WTC11 (cell line): ENCODE measurements at regions not wholly inside any gene's neighbourhood (a gene's known extent, or its start where the extent isn't known, plus 50 kb on each side); places are given as distances from the start of the nearest gene placed in this dataset.

ENCODE experiments used
- CBFB ChIP-seq: sonication (generic); formaldehyde crosslinking; IDR thresholded peaks from 2 replicates; pipeline ENCODE4 v1.8.1; 2022; ENCODE audit warnings: mild to moderate bottlenecking, low read depth, missing genetic modification reagents
- CREB1 ChIP-seq: sonication (generic); formaldehyde crosslinking; IDR thresholded peaks from 2 replicates; pipeline ENCODE4 v1.8.0; 2023; ENCODE audit warnings: mild to moderate bottlenecking, missing genetic modification reagents
- CTCF ChIP-seq: fragments of 200-600 bp; IDR thresholded peaks from 2 replicates; pipeline ENCODE4 v1.8.0; 2022; ENCODE audit warnings: antibody characterized with exemption
- E2F1 ChIP-seq: sonication (generic); formaldehyde crosslinking; IDR thresholded peaks from 2 replicates; pipeline ENCODE4 v1.8.0; 2022; ENCODE audit warnings: mild to moderate bottlenecking, missing genetic modification reagents
- HMGXB4 ChIP-seq: sonication (generic); formaldehyde crosslinking; IDR thresholded peaks from 2 replicates; pipeline ENCODE4 v1.8.1; 2023; ENCODE audit warnings: mild to moderate bottlenecking, moderate library complexity, missing genetic modification reagents
- MXD4 ChIP-seq: fragments of 250-450 bp; sonication (Bioruptor Pico); IDR thresholded peaks from 2 replicates; pipeline ENCODE4 v1.8.0; 2021; ENCODE audit warnings: mild to moderate bottlenecking, moderate library complexity, borderline replicate concordance
- SOX15 ChIP-seq: fragments of 250-450 bp; sonication (Bioruptor Pico); IDR thresholded peaks from 2 replicates; pipeline ENCODE4 v1.9.0; 2021; ENCODE audit warnings: mild to moderate bottlenecking
- SP1 ChIP-seq: sonication (generic); formaldehyde crosslinking; conservative IDR thresholded peaks from 2 replicates; pipeline ENCODE4 v1.8.1; 2022; ENCODE audit warnings: missing genetic modification reagents

GRCh38 chr10:91033324-91033950, 112.5 kb upstream of the ANKRD1 start:
- TF ChIP-seq HMGXB4 (CRISPR knock-in tag) (no peak), SOX15 (CRISPR knock-in tag) (no peak), CREB1 (no peak), CTCF (no peak), E2F1 (no peak), MXD4 (CRISPR knock-in tag) (no peak), SP1 (CRISPR knock-in tag) (no peak), CBFB (no peak)
